ENCODE measurements at regions not wholly inside any gene's neighbourhood (a gene's known extent, or its start where the extent isn't known, plus 50 kb on each side); places are given as distances from the start of the nearest gene placed in this dataset.

DNA sequence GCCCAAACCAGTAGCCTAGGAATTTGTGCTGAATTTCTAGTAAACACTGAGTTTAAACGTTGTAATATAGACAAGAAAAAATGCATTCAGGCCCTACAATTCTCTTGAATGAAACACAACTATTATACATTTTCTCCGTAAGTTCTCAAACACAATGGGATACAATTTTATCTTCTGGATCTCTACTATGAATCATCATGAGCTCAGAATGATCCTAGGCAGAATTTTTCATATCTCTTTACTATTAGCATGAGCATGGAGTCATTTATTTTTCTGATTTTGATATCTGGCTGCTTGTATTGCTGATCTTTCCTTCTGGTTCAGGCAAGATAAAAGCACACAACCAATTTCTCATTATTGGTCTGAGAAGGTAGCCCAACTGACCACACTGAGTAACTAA is 1123.4 kb upstream of the RAG2 start:
- no peak for DNase-seq (ENCODE audit: low spot score)
- H3K9me3 ChIP-seq (ENCODE audit: low read length): no peaks in the 10 kb centered on the region
- H3K36me3 ChIP-seq (ENCODE audit: insufficient read depth, low read length): no peaks in the 10 kb centered on the region
- no peak overlapping the region for H3K4me3 ChIP-seq (ENCODE audit: low read depth, low read length, poor library complexity, severe bottlenecking)
- H3K79me2 ChIP-seq (ENCODE audit: insufficient read depth, low read depth, low read length): no peaks in the 10 kb centered on the region
- no peaks in the 10 kb centered on the region; the same call in 1 of the 2 replicates for H3K9me2 ChIP-seq (ENCODE audit: insufficient read depth, low read length)
- H2AFZ ChIP-seq (ENCODE audit: low read length): no peak overlapping the region
- ChIA-PET CTCF (ENCODE audit: unreplicated experiment) (no interaction called here), POLR2A (no interaction called here)
- H3K27ac ChIP-seq (ENCODE audit: low read depth, low read length, poor library complexity, severe bottlenecking): no peak overlapping the region
- no peaks in the 10 kb centered on the region for H3K4me1 ChIP-seq (ENCODE audit: insufficient read depth, low read length, poor library complexity, severe bottlenecking)
- no peak overlapping the region for H3K4me2 ChIP-seq (ENCODE audit: low read length)
- no peaks in the 10 kb centered on the region for H4K20me1 ChIP-seq (ENCODE audit: insufficient read depth, low read length)
- BruUV-seq (replicated peaks): no TSS peak
- intact Hi-C loops (cut with micrococcal nuclease; ENCODE audit: unreplicated experiment): no loop called here
- TF ChIP-seq, protein P1, sequence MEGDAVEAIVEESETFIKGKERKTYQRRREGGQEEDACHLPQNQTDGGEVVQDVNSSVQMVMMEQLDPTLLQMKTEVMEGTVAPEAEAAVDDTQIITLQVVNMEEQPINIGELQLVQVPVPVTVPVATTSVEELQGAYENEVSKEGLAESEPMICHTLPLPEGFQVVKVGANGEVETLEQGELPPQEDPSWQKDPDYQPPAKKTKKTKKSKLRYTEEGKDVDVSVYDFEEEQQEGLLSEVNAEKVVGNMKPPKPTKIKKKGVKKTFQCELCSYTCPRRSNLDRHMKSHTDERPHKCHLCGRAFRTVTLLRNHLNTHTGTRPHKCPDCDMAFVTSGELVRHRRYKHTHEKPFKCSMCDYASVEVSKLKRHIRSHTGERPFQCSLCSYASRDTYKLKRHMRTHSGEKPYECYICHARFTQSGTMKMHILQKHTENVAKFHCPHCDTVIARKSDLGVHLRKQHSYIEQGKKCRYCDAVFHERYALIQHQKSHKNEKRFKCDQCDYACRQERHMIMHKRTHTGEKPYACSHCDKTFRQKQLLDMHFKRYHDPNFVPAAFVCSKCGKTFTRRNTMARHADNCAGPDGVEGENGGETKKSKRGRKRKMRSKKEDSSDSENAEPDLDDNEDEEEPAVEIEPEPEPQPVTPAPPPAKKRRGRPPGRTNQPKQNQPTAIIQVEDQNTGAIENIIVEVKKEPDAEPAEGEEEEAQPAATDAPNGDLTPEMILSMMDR (conservative IDR thresholded peaks at IDR 0.05; ENCODE audit: low read length): no peak
- TF ChIP-seq EZH2phosphoT487 (IDR thresholded peaks at IDR 0.05; ENCODE audit: borderline replicate concordance, low read depth, low read length): no peak

DNA sequence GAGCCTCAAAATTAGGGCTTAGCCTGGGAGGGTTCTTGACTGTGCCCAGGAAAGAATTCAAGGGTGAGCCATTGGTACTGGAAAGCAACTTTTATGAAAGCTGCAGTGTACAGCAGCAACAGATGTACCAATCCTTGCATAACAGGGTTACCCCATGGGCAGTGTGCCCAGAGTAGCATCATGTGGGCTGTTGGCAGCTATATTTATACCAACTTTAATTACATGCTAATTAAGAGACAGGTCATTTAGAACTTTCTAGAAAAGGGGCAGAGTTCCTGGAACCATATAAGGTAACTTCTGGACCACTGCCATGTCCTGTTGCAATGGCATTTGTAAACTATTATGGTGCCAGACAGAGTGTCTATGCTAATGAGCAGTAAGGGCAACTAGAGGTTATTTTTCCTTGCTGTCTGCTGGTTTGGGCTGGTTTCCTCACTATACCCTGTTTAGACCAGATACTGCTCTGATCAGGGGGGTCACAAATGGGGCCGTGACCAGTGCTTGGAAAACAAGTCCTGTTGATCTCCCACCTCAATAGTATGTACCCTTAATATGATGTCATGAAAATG is 1120.5 kb upstream of the RAG2 start:
- H3K9me3 ChIP-seq (ENCODE audit: low read length): no peaks in the 10 kb centered on the region
- BruUV-seq (replicated peaks): no TSS peak
- CTCF ChIA-PET (ENCODE audit: unreplicated experiment): no interaction called here
- intact Hi-C loops (cut with micrococcal nuclease; ENCODE audit: unreplicated experiment): no loop called here
- no peaks in the 10 kb centered on the region for H3K79me2 ChIP-seq (ENCODE audit: insufficient read depth, low read depth, low read length)
- DNase-seq (ENCODE audit: low spot score): no peak
- H2AFZ ChIP-seq (ENCODE audit: low read length): no peak overlapping the region
- TF ChIP-seq, protein P1 (conservative IDR thresholded peaks at IDR 0.05; ENCODE audit: low read length): no peak
- no peak for TF ChIP-seq EZH2phosphoT487 (IDR thresholded peaks at IDR 0.05; ENCODE audit: borderline replicate concordance, low read depth, low read length)
- no peak overlapping the region for H3K4me3 ChIP-seq (ENCODE audit: low read depth, low read length, poor library complexity, severe bottlenecking)
- H3K36me3 ChIP-seq (ENCODE audit: insufficient read depth, low read length): no peaks in the 10 kb centered on the region
- H3K9me2 ChIP-seq (ENCODE audit: insufficient read depth, low read length): no peaks in the 10 kb centered on the region; the same call in 1 of the 2 replicates
- no peak overlapping the region for H3K4me2 ChIP-seq (ENCODE audit: low read length)
- H3K27ac ChIP-seq (ENCODE audit: low read depth, low read length, poor library complexity, severe bottlenecking): no peak overlapping the region
- POLR2A ChIA-PET: interaction anchor here (0.7 kb wide), 1 partner anchor 19 kb away, joined by 3 read pairs; no protein-coding TSS in a partner anchor
- no peaks in the 10 kb centered on the region for H3K4me1 ChIP-seq (ENCODE audit: insufficient read depth, low read length, poor library complexity, severe bottlenecking)
- no peaks in the 10 kb centered on the region for H4K20me1 ChIP-seq (ENCODE audit: insufficient read depth, low read length)

DNA sequence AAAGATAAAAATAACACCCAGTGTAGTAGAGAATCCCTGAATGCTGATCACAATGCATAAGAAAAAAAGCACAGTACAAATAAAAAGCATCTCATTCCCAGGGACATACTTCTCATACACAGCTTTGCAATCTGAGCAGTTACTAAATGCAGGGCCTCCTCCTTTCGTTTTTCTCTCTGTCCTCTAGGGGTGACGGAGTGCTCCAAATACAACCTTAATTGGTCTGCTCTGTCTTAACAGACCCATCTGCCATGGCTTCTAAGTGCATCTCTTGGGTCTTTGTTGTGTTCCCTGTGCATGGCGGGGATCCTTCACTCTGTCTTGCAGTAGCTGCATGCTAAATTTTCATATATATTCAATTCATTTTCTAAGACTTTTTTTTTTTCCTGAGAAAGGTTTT is 1114.2 kb upstream of the RAG2 start:
- H2AFZ ChIP-seq (ENCODE audit: low read length): no peak overlapping the region
- no peaks in the 10 kb centered on the region for H3K9me3 ChIP-seq (ENCODE audit: low read length)
- no peaks in the 10 kb centered on the region for H3K4me1 ChIP-seq (ENCODE audit: insufficient read depth, low read length, poor library complexity, severe bottlenecking)
- no peaks in the 10 kb centered on the region for H3K79me2 ChIP-seq (ENCODE audit: insufficient read depth, low read depth, low read length)
- DNase-seq (ENCODE audit: low spot score): no peak
- no TSS peak for BruUV-seq (replicated peaks)
- H3K4me2 ChIP-seq (ENCODE audit: low read length): no peak overlapping the region
- ChIA-PET CTCF (ENCODE audit: unreplicated experiment) (interaction anchor here (0.5 kb wide), 1 partner anchor 1890 kb away, joined by 3 read pairs; no protein-coding TSS in a partner anchor), POLR2A (no interaction called here)
- no peaks in the 10 kb centered on the region for H3K36me3 ChIP-seq (ENCODE audit: insufficient read depth, low read length)
- H3K4me3 ChIP-seq (ENCODE audit: low read depth, low read length, poor library complexity, severe bottlenecking): no peak overlapping the region
- no peak overlapping the region for H3K27ac ChIP-seq (ENCODE audit: low read depth, low read length, poor library complexity, severe bottlenecking)
- intact Hi-C loops (cut with micrococcal nuclease; ENCODE audit: unreplicated experiment): no loop called here
- no peaks in the 10 kb centered on the region for H3K9me2 ChIP-seq (ENCODE audit: insufficient read depth, low read length)
- no peak for TF ChIP-seq EZH2phosphoT487 (IDR thresholded peaks at IDR 0.05; ENCODE audit: borderline replicate concordance, low read depth, low read length)
- TF ChIP-seq, protein P1 (conservative IDR thresholded peaks at IDR 0.05; ENCODE audit: low read length): no peak
- H4K20me1 ChIP-seq (ENCODE audit: insufficient read depth, low read length): no peaks in the 10 kb centered on the region

All from OCI-LY7 (cell line).